OCI-LY3 (cell line): ENCODE measurements at regions not wholly inside any gene's neighbourhood (a gene's known extent, or its start where the extent isn't known, plus 50 kb on each side); places are given as distances from the start of the nearest gene placed in this dataset.
"Not testable (repeated sequence)": the region's sequence is repeated elsewhere in the genome, so short reads cannot be mapped to it uniquely, and the experiment has no call there.

Experiments used
- EZH2phosphoT487 ChIP-seq: fragments of 200-600 bp; shearing (Covaris generic); IDR thresholded peaks from 2 replicates; pipeline ENCODE4 v1.6.1; 2018; ENCODE audit warnings: antibody characterized with exemption, mixed run types, low read depth
- TF ChIP-seq, protein P1 (sequence below): fragments of 200-600, 300-600 bp; sonication (generic); IDR thresholded peaks from 2 replicates; pipeline ENCODE4 v1.5.1; 2014; ENCODE audit warnings: antibody characterized with exemption, low read length, low read depth

- TF ChIP-seq, protein P1, sequence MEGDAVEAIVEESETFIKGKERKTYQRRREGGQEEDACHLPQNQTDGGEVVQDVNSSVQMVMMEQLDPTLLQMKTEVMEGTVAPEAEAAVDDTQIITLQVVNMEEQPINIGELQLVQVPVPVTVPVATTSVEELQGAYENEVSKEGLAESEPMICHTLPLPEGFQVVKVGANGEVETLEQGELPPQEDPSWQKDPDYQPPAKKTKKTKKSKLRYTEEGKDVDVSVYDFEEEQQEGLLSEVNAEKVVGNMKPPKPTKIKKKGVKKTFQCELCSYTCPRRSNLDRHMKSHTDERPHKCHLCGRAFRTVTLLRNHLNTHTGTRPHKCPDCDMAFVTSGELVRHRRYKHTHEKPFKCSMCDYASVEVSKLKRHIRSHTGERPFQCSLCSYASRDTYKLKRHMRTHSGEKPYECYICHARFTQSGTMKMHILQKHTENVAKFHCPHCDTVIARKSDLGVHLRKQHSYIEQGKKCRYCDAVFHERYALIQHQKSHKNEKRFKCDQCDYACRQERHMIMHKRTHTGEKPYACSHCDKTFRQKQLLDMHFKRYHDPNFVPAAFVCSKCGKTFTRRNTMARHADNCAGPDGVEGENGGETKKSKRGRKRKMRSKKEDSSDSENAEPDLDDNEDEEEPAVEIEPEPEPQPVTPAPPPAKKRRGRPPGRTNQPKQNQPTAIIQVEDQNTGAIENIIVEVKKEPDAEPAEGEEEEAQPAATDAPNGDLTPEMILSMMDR: not testable (repeated sequence)
- not testable (repeated sequence) for TF ChIP-seq EZH2phosphoT487
Observed at GRCh38 chr5:42980391-42980790, 59.7 kb downstream of the ANXA2R start.
